ENCODE measurements at regions not wholly inside any gene's neighbourhood (a gene's known extent, or its start where the extent isn't known, plus 50 kb on each side); places are given as distances from the start of the nearest gene placed in this dataset.
"Not testable (repeated sequence)": the region's sequence is repeated elsewhere in the genome, so short reads cannot be mapped to it uniquely, and the experiment has no call there.

GRCh38 chr4:141560056-141560455 lies 76.3 kb upstream of the IL15 start:
- no peak for TF ChIP-seq ZFX (IDR thresholded peaks at IDR 0.05; ENCODE audit: borderline replicate concordance)
- TF ChIP-seq CTCF (IDR thresholded peaks at IDR 0.05) = no peak
- H3K27ac ChIP-seq = no peak overlapping the region

- no peak for TF ChIP-seq ZFX (IDR thresholded peaks at IDR 0.05; ENCODE audit: borderline replicate concordance)
- no peak for TF ChIP-seq CTCF (IDR thresholded peaks at IDR 0.05)
Measured at GRCh38 chr4:141562649-141563048, 73.7 kb upstream of the IL15 start.

GRCh38 chr4:141563723-141564122 lies 72.7 kb upstream of the IL15 start:
- TF ChIP-seq CTCF (IDR thresholded peaks at IDR 0.05) (no peak), ZFX (IDR thresholded peaks at IDR 0.05; ENCODE audit: borderline replicate concordance) (no peak)
- H3K27ac ChIP-seq = no peak overlapping the region

More at GRCh38 chr4:141562649-141563048, 73.7 kb upstream of the IL15 start:
- H3K27ac ChIP-seq = no peak overlapping the region

GRCh38 chr4:141564961-141565360 lies 71.4 kb upstream of the IL15 start:
- not testable (repeated sequence) for H3K27ac ChIP-seq

- no peak overlapping the region for H3K27ac ChIP-seq
- no peak for TF ChIP-seq ZFX (IDR thresholded peaks at IDR 0.05; ENCODE audit: borderline replicate concordance)
- TF ChIP-seq CTCF (IDR thresholded peaks at IDR 0.05) = no peak
Measured at GRCh38 chr4:141565379-141566089, 70.8 kb upstream of the IL15 start.

- peak overlapping the region; percentile 74 for H3K27ac ChIP-seq
- TF ChIP-seq CTCF (IDR thresholded peaks at IDR 0.05) (no peak), ZFX (IDR thresholded peaks at IDR 0.05; ENCODE audit: borderline replicate concordance) (no peak)
Measured at GRCh38 chr4:141567326-141567915, 69.0 kb upstream of the IL15 start.

- no peak for TF ChIP-seq ZFX (IDR thresholded peaks at IDR 0.05; ENCODE audit: borderline replicate concordance)
- no peak for TF ChIP-seq CTCF (IDR thresholded peaks at IDR 0.05)
- peak overlapping the region; percentile 74; the same call in 1 of the 2 replicates for H3K27ac ChIP-seq
Measured at GRCh38 chr4:141569141-141569540, 67.2 kb upstream of the IL15 start.
